GM12878 (cell line): ENCODE measurements at regions not wholly inside any gene's neighbourhood (a gene's known extent, or its start where the extent isn't known, plus 50 kb on each side); places are given as distances from the start of the nearest gene placed in this dataset.

Experiments
- ATAC-seq: fragments of 200-7000 bp; cut with Tn5 transposase; 3 replicates; pipeline ENCODE4 v1.9.1; 2020; ENCODE audit warnings: mild to moderate bottlenecking, moderate library complexity
- BruUV-seq: library from RNA; stranded (reverse); fragments of 400-500 nt; replicated peaks from 2 replicates; lab custom pipeline; 2021; lab: Mats Ljungman, UMichigan
- CTCF ChIA-PET: fragments of 300-600 bp; sonication (Branson Sonifier 250); formaldehyde crosslinking; extraction: SDS; loops from one replicate; lab custom pipeline; 2021; ENCODE audit warnings: inconsistent platforms; lab: Yijun Ruan, JAX
- POLR2A ChIA-PET: fragments of 350-600 bp; formaldehyde crosslinking; extraction: SDS; loops from one replicate; lab custom pipeline; 2021; ENCODE audit warnings: inconsistent platforms; lab: Charles Lee
- RAD21 ChIA-PET: fragments of 300-600 bp; sonication (Branson Sonifier 250); formaldehyde crosslinking; loops from one replicate; lab custom pipeline; 2023; ENCODE audit warnings: antibody characterized with exemption; ENCODE audit not compliant: unreplicated experiment; lab: Charles Lee
- SMC1A ChIA-PET: fragments of 300-600 bp; sonication (Branson Sonifier 250); formaldehyde crosslinking; loops from one replicate; lab custom pipeline; 2023; ENCODE audit not compliant: unreplicated experiment, uncharacterized antibody; lab: Charles Lee
- DNase-seq: peaks from one replicate; pipeline ENCODE4 v3.0.0-alpha.2; 2011; ENCODE audit warnings: low read depth, low spot score
- FAIRE-seq: peaks from 3 replicates; lab custom pipeline; 2011; peaks lifted over from hg19 to GRCh38; lab: Jason Lieb, UNC
- H2AFZ ChIP-seq: 2 replicates; pipeline ENCODE4 v1.6.0; 2011; ENCODE audit warnings: low read depth, low read length, control low read depth; ENCODE audit not compliant: control insufficient read depth
- H3K27ac ChIP-seq: 2 replicates; pipeline ENCODE4 v1.5.1; 2011; ENCODE audit warnings: control low read depth; ENCODE audit not compliant: control insufficient read depth, insufficient read depth
- H3K27me3 ChIP-seq, 2 experiments: replicated peaks in 1 of 2; 2 replicates each; pipeline versions ENCODE4 v1.6.0 to v1.6.1; 2011; ENCODE audit warnings: low read length in 1 of 2; ENCODE audit not compliant: control insufficient read depth in 2 of 2, insufficient read depth in 2 of 2
- H3K36me3 ChIP-seq, 2 experiments: 2 replicates each; pipeline ENCODE4 v1.5.1; 2011; ENCODE audit warnings: low read length in 1 of 2; ENCODE audit not compliant: control insufficient read depth in 2 of 2, insufficient read depth in 2 of 2
- H3K4me1 ChIP-seq: 2 replicates; pipeline ENCODE4 v1.6.1; 2011; ENCODE audit warnings: mild to moderate bottlenecking, low read length, moderate library complexity, mixed read lengths; ENCODE audit not compliant: control insufficient read depth, insufficient read depth
- H3K4me2 ChIP-seq: 2 replicates; pipeline ENCODE4 v1.6.0; 2011; ENCODE audit warnings: control low read depth; ENCODE audit not compliant: control insufficient read depth, insufficient read depth
- H3K4me3 ChIP-seq: fragments of 200-600 bp; sonication (generic); 2 replicates; pipeline ENCODE4 v1.5.1; 2016
- H3K79me2 ChIP-seq: 2 replicates; pipeline ENCODE4 v1.6.0; 2011; ENCODE audit warnings: low read length; ENCODE audit not compliant: control insufficient read depth, insufficient read depth
- H3K9ac ChIP-seq: 2 replicates; pipeline ENCODE4 v1.8.0; 2011; ENCODE audit warnings: low read length, control low read depth, mixed read lengths; ENCODE audit not compliant: control insufficient read depth, insufficient read depth
- H3K9me3 ChIP-seq: replicated peaks from 3 replicates; pipeline ENCODE4 v1.5.1; 2011; ENCODE audit warnings: mild to moderate bottlenecking, low read length; ENCODE audit not compliant: control insufficient read depth, insufficient read depth
- H4K20me1 ChIP-seq: 2 replicates; pipeline ENCODE4 v1.6.0; 2011; ENCODE audit not compliant: control insufficient read depth, insufficient read depth
- CREM ChIP-seq: IDR thresholded peaks from 2 replicates; pipeline ENCODE4 v1.6.1; 2014; ENCODE audit warnings: antibody characterized with exemption, low read depth
- FOS ChIP-seq: IDR thresholded peaks from 3 replicates; pipeline ENCODE4 v1.6.1; 2011; ENCODE audit warnings: borderline replicate concordance; ENCODE audit not compliant: insufficient read length; ENCODE audit errors: extremely low read depth
- HDAC2 ChIP-seq: fragments of 200-600 bp; sonication (generic); IDR thresholded peaks from 2 replicates; pipeline ENCODE4 v1.6.1; 2017
- IKZF1 ChIP-seq: fragments of 450-650 bp; conservative IDR thresholded peaks from 2 replicates; pipeline ENCODE4 v1.6.1; 2017; ENCODE audit warnings: antibody characterized with exemption, mild to moderate bottlenecking
- JUNB ChIP-seq: IDR thresholded peaks from 2 replicates; pipeline ENCODE4 v1.6.1; 2016; ENCODE audit warnings: antibody characterized with exemption, mild to moderate bottlenecking
- NR2C2 ChIP-seq: IDR thresholded peaks from 2 replicates; pipeline ENCODE4 v1.6.1; 2011; ENCODE audit warnings: borderline replicate concordance, low read depth; ENCODE audit not compliant: control insufficient read depth, insufficient read length
- POLR2AphosphoS2 ChIP-seq: IDR thresholded peaks from 2 replicates; pipeline ENCODE4 v1.6.1; 2011; ENCODE audit warnings: low read depth, mild to moderate bottlenecking, low read length, improper control_type of control experiment, moderate library complexity
- RAD51 ChIP-seq: fragments of 450-650 bp; IDR thresholded peaks from 2 replicates; pipeline ENCODE4 v1.6.1; 2016; ENCODE audit warnings: moderate library complexity, mild to moderate bottlenecking, inconsistent platforms
- REST ChIP-seq: IDR thresholded peaks from 2 replicates; pipeline ENCODE4 v1.6.1; 2012; ENCODE audit warnings: mild to moderate bottlenecking, low read depth, low read length
- WRNIP1 ChIP-seq: IDR thresholded peaks from 2 replicates; pipeline ENCODE4 v1.6.1; 2011; ENCODE audit warnings: low read depth, low read length, improper control_type of control experiment, borderline replicate concordance
- WGBS: methylation state at CpG from one replicate; pipeline ENCODE4 v1.1.6; 2016; ENCODE audit warnings: low lambda C conversion rate; ENCODE audit not compliant: insufficient replicate concordance, insufficient coverage; ENCODE audit errors: missing lambda C conversion rate; 5-methylcytosine and 5-hydroxymethylcytosine counted together
- in situ Hi-C: fragments of 300-500 bp; cut with MboI; formaldehyde crosslinking; loops from 9 replicates; pipeline ENCODE4 v1.14.3; 2018; ENCODE audit warnings: mixed read lengths
- intact Hi-C: fragments of 100-400 bp; cut with micrococcal nuclease; formaldehyde crosslinking; loops from one replicate; pipeline ENCODE4 v1.14.2; 2022; ENCODE audit not compliant: unreplicated experiment
- TF ChIP-seq, protein P1 (sequence below): fragments of 450-650 bp; IDR thresholded peaks from 2 replicates; pipeline ENCODE4 v1.6.1; 2017; ENCODE audit warnings: low read depth, mild to moderate bottlenecking, moderate library complexity
- TF ChIP-seq, protein P2 (sequence below): fragments of 450-650 bp; IDR thresholded peaks from 2 replicates; pipeline ENCODE4 v1.6.1; 2017; ENCODE audit warnings: mild to moderate bottlenecking, moderate library complexity
- TF ChIP-seq, protein P3 (sequence below): IDR thresholded peaks from 2 replicates; pipeline ENCODE4 v1.6.1; 2011; ENCODE audit warnings: mild to moderate bottlenecking, low read depth, low read length, moderate library complexity; ENCODE audit not compliant: insufficient replicate concordance

DNA sequence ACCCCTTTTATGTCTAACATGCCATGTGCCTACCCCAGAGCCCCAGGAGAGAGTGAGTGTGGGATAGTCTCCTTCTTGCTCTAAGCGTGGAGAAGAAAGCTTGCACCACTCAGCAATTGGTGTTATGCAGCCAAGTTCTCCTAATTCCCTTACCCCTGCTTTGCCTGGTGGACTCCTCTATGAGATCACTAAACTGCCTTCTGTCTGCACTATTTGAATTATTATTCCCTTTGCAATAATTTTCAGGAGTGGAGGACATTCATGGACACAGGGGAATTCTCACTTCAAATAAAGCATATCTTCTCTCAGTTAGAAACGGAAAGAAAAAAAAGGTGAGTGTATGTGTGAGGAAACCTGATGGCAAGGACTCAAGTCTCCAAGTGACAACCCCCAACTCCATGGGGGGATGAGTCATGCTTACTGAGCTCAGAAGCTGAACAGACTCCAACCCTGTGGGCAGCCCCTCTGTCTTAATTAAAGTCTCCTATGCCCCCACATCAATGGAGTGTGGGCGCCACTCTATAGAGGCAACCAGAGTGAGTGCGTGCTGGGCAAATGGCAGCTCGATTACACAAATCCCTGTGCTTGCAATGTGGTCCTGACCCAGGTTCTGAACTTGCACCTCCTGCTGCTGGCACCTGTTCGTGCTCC is 381.9 kb downstream of the RAB28 start (continued):
- TF ChIP-seq REST, result no peak
- TF ChIP-seq JUNB, result no peak
- no peak for TF ChIP-seq RAD51
- TF ChIP-seq POLR2AphosphoS2, result no peak
- no peak for TF ChIP-seq HDAC2
- TF ChIP-seq, protein P1, sequence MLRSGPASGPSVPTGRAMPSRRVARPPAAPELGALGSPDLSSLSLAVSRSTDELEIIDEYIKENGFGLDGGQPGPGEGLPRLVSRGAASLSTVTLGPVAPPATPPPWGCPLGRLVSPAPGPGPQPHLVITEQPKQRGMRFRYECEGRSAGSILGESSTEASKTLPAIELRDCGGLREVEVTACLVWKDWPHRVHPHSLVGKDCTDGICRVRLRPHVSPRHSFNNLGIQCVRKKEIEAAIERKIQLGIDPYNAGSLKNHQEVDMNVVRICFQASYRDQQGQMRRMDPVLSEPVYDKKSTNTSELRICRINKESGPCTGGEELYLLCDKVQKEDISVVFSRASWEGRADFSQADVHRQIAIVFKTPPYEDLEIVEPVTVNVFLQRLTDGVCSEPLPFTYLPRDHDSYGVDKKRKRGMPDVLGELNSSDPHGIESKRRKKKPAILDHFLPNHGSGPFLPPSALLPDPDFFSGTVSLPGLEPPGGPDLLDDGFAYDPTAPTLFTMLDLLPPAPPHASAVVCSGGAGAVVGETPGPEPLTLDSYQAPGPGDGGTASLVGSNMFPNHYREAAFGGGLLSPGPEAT, result no peak
- TF ChIP-seq FOS, result no peak
- no peak for TF ChIP-seq NR2C2

GRCh38 chr4:13097971-13098370 is 386.2 kb downstream of the RAB28 start:
- H3K27me3 ChIP-seq, result no peaks in the 10 kb centered on the region
- no peak overlapping the region for H3K4me2 ChIP-seq
- no peak overlapping the region for H2AFZ ChIP-seq
- RAD21 ChIA-PET, result no interaction called here
- H3K9me3 ChIP-seq, result no peaks in the 10 kb centered on the region
- in situ Hi-C loops (no loop called here), intact Hi-C loops (no loop called here)
- no peaks in the 10 kb centered on the region for H3K4me1 ChIP-seq
- ATAC-seq, result no peak
- no TSS peak for BruUV-seq
- 26% methylated on average over 3 of the region's 3 CpGs for WGBS
- SMC1A ChIA-PET, result no interaction called here
- no peaks in the 10 kb centered on the region for H3K36me3 ChIP-seq
- POLR2A ChIA-PET, result no interaction called here
- H4K20me1 ChIP-seq, result no peaks in the 10 kb centered on the region
- DNase-seq, result no peak
- FAIRE-seq, result no peak
- no peaks in the 10 kb centered on the region for H3K79me2 ChIP-seq
- no peak overlapping the region for H3K27ac ChIP-seq
- no peak overlapping the region for H3K9ac ChIP-seq
- no peak overlapping the region for H3K4me3 ChIP-seq
- CTCF ChIA-PET, result no interaction called here
- TF ChIP-seq WRNIP1, result no peak
- TF ChIP-seq, protein P2, sequence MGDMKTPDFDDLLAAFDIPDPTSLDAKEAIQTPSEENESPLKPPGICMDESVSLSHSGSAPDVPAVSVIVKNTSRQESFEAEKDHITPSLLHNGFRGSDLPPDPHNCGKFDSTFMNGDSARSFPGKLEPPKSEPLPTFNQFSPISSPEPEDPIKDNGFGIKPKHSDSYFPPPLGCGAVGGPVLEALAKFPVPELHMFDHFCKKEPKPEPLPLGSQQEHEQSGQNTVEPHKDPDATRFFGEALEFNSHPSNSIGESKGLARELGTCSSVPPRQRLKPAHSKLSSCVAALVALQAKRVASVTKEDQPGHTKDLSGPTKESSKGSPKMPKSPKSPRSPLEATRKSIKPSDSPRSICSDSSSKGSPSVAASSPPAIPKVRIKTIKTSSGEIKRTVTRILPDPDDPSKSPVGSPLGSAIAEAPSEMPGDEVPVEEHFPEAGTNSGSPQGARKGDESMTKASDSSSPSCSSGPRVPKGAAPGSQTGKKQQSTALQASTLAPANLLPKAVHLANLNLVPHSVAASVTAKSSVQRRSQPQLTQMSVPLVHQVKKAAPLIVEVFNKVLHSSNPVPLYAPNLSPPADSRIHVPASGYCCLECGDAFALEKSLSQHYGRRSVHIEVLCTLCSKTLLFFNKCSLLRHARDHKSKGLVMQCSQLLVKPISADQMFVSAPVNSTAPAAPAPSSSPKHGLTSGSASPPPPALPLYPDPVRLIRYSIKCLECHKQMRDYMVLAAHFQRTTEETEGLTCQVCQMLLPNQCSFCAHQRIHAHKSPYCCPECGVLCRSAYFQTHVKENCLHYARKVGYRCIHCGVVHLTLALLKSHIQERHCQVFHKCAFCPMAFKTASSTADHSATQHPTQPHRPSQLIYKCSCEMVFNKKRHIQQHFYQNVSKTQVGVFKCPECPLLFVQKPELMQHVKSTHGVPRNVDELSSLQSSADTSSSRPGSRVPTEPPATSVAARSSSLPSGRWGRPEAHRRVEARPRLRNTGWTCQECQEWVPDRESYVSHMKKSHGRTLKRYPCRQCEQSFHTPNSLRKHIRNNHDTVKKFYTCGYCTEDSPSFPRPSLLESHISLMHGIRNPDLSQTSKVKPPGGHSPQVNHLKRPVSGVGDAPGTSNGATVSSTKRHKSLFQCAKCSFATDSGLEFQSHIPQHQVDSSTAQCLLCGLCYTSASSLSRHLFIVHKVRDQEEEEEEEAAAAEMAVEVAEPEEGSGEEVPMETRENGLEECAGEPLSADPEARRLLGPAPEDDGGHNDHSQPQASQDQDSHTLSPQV, result no peak
- no peak for TF ChIP-seq CREM
- no peak for TF ChIP-seq IKZF1
- TF ChIP-seq, protein P3, sequence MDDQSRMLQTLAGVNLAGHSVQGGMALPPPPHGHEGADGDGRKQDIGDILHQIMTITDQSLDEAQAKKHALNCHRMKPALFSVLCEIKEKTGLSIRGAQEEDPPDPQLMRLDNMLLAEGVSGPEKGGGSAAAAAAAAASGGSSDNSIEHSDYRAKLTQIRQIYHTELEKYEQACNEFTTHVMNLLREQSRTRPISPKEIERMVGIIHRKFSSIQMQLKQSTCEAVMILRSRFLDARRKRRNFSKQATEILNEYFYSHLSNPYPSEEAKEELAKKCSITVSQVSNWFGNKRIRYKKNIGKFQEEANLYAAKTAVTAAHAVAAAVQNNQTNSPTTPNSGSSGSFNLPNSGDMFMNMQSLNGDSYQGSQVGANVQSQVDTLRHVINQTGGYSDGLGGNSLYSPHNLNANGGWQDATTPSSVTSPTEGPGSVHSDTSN, result no peak
